Thymus (tissue), 11 donors: ENCODE measurements at regions not wholly inside any gene's neighbourhood (a gene's known extent, or its start where the extent isn't known, plus 50 kb on each side); places are given as distances from the start of the nearest gene placed in this dataset.

ENCODE experiments used
- DNase-seq, 9 donors: peaks; one replicate each; pipeline ENCODE4 v3.0.0-alpha.2; 2013; ENCODE audit warnings: low spot score in 9 of 9, low read depth in 6 of 9, missing footprints in 1 of 9
- H3K27ac ChIP-seq, 2 donors: one replicate each; pipeline ENCODE4 v1.5.1; 2013; ENCODE audit warnings: control low read depth in 1 of 2, low read depth in 1 of 2, low read length in 1 of 2, mild to moderate bottlenecking in 1 of 2, moderate library complexity in 1 of 2
- H3K27me3 ChIP-seq, 2 donors: one replicate each; pipeline ENCODE4 v1.5.1; 2013; ENCODE audit warnings: low read length in 1 of 2; ENCODE audit not compliant: control insufficient read depth in 2 of 2, insufficient read depth in 1 of 2
- H3K36me3 ChIP-seq, 2 donors: one replicate each; pipeline ENCODE4 v1.5.1; 2013; ENCODE audit warnings: low read length in 1 of 2, mild to moderate bottlenecking in 1 of 2, moderate library complexity in 1 of 2; ENCODE audit not compliant: control insufficient read depth in 2 of 2, insufficient read depth in 2 of 2
- H3K4me1 ChIP-seq, 2 donors: one replicate each; pipeline ENCODE4 v1.5.1; 2013; ENCODE audit warnings: low read length in 2 of 2; ENCODE audit not compliant: control insufficient read depth in 2 of 2, insufficient read depth in 2 of 2
- H3K4me3 ChIP-seq, 2 donors: one replicate each; pipeline ENCODE4 v1.5.1; 2013; ENCODE audit warnings: low read length in 2 of 2, control low read depth in 1 of 2, mild to moderate bottlenecking in 1 of 2
- H3K9me3 ChIP-seq, 2 donors: one replicate each; pipeline ENCODE4 v1.5.1; 2013; ENCODE audit warnings: low read length in 1 of 2, mild to moderate bottlenecking in 1 of 2; ENCODE audit not compliant: control insufficient read depth in 2 of 2, insufficient read depth in 1 of 2
- WGBS: extraction: QIAGEN DNeasy Blood & Tissue Kit; methylation state at CpG from one replicate; pipeline ENCODE4 v1.1.7; 2013; 5-methylcytosine and 5-hydroxymethylcytosine counted together
- donor health status: healthy.

GRCh38 chr20:24754691-24755090 lies 194.4 kb upstream of the CST7 start:
- H3K4me3 ChIP-seq = no peak overlapping the region
- WGBS = 87% methylated on average over 6 of the region's 6 CpGs
- H3K9me3 ChIP-seq = peaks cover 0 to 7% of the 10 kb centered on the region in 2 donors
- H3K36me3 ChIP-seq = no peaks in the 10 kb centered on the region
- H3K27me3 ChIP-seq = no peaks in the 10 kb centered on the region
- H3K27ac ChIP-seq = no peak overlapping the region
- peaks cover 30 to 43% of the 10 kb centered on the region in 2 donors for H3K4me1 ChIP-seq
- no peak for DNase-seq

- DNase-seq = no peak
- H3K36me3 ChIP-seq = no peaks in the 10 kb centered on the region
- H3K4me1 ChIP-seq = peaks cover 30 to 43% of the 10 kb centered on the region in 2 donors
- H3K27ac ChIP-seq = no peak overlapping the region
- H3K27me3 ChIP-seq = no peaks in the 10 kb centered on the region
- 90% methylated on average over 4 of the region's 4 CpGs for WGBS
- H3K9me3 ChIP-seq = peaks cover under 1 to 7% of the 10 kb centered on the region in 2 donors
- no peak overlapping the region for H3K4me3 ChIP-seq
Observed at GRCh38 chr20:24755411-24755922, 193.6 kb upstream of the CST7 start.

GRCh38 chr20:24756292-24757025 lies 192.6 kb upstream of the CST7 start:
- no peak overlapping the region for H3K4me3 ChIP-seq
- H3K9me3 ChIP-seq = peaks cover 2 to 7% of the 10 kb centered on the region in 2 donors
- peaks cover 30 to 46% of the 10 kb centered on the region in 2 donors for H3K4me1 ChIP-seq
- H3K27ac ChIP-seq = no peak overlapping the region
- no peak for DNase-seq
- H3K27me3 ChIP-seq = no peaks in the 10 kb centered on the region
- no peaks in the 10 kb centered on the region for H3K36me3 ChIP-seq
- WGBS = 88% methylated on average over 12 of the region's 12 CpGs

- Histone ChIP-seq H3K9me3 (peaks cover 0 to 2% of the 10 kb centered on the region in 2 donors), H3K36me3 (no peaks in the 10 kb centered on the region), H3K27me3 (peaks cover 0 to 7% of the 10 kb centered on the region in 2 donors), H3K4me3 (no peak overlapping the region), H3K4me1 (peaks cover 13 to 21% of the 10 kb centered on the region in 2 donors), H3K27ac (no peak overlapping the region)
- no peak for DNase-seq
- WGBS = 92% methylated on average over 7 of the region's 7 CpGs
Observed at GRCh38 chr20:24761220-24762065, 187.6 kb upstream of the CST7 start.

DNA sequence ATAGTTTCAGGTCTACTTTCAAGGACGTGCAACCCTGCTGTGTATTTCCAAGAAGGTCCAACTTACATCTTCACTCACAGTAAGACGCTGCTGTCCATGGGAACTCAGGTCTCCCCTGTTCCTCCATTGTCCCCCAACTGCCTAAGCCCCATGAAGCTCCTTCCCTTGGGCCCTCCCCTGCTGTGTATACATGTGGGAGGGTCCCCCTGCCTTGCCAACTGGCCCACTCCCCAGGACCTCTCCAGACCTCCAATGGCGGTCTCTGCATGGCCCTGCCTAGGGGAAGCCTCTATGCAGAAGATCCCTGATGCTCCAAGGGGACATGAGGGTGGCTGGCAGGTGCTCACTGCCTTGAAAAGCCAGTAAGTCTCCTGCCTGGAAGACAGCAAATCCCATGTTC lies 186.7 kb upstream of the CST7 start:
- Histone ChIP-seq H3K4me3 (no peak overlapping the region), H3K27ac (no peak overlapping the region), H3K9me3 (peaks cover 0 to 2% of the 10 kb centered on the region in 2 donors), H3K27me3 (peaks cover 0 to 7% of the 10 kb centered on the region in 2 donors), H3K36me3 (no peaks in the 10 kb centered on the region), H3K4me1 (peaks cover 13 to 17% of the 10 kb centered on the region in 2 donors)
- no peak for DNase-seq
- 97% methylated on average over 3 of the region's 3 CpGs for WGBS

DNA sequence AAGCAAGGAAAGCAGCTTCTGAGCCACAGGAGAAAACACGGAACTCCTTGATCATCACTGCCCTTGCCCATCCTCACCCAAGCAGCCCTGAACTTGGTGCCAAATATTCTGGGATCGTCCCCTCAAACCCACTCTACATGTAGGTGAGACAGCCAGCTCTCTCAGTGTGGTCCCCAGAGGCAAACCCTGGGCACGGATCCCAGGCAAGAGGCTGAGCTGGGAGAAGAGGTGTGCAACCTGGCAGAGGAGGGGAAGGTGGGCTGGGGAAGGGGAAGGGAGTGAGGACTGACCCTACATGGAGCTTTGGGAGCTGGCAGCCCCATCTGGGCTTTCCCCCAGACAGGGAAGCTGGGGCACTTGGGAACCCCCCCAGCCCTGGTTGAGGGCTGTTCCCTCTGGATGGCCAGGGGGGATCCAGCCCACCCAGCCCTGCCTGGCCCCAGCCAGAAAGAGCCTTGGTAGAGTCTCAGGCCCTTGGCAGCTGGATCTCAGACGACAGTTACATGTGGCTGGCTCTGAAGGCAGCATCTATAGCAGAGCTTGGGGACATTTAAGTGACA lies 186.2 kb upstream of the CST7 start:
- peaks cover 15 to 17% of the 10 kb centered on the region in 2 donors for H3K4me1 ChIP-seq
- peaks cover 0 to 7% of the 10 kb centered on the region in 2 donors for H3K27me3 ChIP-seq
- no peak overlapping the region for H3K27ac ChIP-seq
- no peaks in the 10 kb centered on the region for H3K36me3 ChIP-seq
- H3K4me3 ChIP-seq = no peak overlapping the region
- 91% methylated on average over 4 of the region's 4 CpGs for WGBS
- H3K9me3 ChIP-seq = peaks cover 0 to 2% of the 10 kb centered on the region in 2 donors
- DNase-seq = no peak

DNA sequence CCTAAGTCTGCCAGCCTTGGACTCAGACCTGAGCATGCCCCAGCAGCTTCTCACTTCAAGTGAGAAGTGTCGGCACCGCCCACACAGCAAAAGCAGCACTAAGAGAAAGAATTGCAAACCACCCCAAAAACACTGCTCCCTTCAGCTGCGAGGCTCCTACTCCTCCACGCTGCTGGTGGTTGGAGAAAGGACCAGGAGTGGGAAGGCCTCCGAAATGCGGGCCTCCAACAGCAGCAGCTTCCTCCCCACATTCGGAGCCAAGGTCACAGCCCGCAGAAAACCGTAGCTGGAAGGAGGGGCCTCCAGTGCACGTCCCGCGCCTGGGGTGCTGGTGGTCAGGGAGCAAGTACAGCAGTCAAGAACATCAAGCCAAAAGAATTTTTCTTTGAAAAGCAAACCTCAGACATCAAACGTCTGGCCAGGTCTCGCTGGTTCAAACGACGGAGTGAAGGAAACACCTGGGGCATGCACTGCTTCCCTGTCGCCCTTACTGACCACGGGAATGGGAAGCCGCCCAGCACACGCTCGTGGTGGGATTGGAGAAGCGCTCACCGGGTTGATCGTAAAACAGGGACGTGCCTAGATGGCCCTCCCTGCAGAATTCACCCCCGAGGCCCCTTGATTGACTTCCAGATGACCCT lies 185.6 kb upstream of the CST7 start:
- Histone ChIP-seq H3K9me3 (peaks cover 0 to 2% of the 10 kb centered on the region in 2 donors), H3K27ac (no peak overlapping the region), H3K4me1 (peaks cover 16 to 17% of the 10 kb centered on the region in 2 donors), H3K4me3 (no peak overlapping the region), H3K36me3 (no peaks in the 10 kb centered on the region), H3K27me3 (peaks cover 0 to 7% of the 10 kb centered on the region in 2 donors)
- no peak for DNase-seq
- WGBS = 22% methylated on average over 26 of the region's 26 CpGs

DNA sequence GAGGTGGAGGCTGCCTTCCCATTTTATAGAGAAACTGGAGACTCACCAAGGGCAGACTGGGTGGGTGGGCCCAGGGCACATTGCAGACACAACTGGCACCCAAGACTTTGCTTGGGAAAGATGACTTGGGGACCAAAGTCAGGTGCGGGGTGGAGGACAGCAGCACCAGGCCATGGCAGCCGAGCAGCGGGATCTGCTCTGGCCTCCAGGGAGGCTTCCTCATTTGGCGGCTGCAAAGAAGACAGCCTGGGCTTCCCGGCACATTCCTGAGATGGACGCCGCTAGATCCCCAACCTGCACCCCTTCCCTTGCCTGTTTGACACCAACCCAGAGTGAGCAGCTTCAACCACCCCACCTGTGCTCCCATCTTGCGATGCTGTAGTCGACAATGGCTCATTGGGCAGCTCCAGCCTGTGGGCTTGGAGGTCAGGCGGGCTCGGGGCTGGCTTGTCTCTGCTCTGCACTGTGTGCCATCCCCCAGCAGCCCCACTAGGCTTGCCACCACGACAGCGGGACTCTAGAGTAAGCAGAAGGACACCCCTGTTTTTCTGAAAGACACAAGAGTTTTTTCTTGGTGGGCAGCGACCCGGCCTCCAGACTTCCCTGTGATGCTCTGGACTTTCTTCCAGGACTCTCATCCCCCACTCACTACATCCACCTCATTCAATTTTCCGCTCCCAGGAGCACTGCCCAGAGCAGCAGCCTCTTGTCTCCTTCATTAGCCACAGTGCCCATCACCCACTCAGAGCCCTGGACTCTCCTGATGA lies 184.9 kb upstream of the CST7 start:
- no peak for DNase-seq
- Histone ChIP-seq H3K36me3 (no peaks in the 10 kb centered on the region), H3K4me1 (peaks cover 16 to 17% of the 10 kb centered on the region in 2 donors), H3K9me3 (peaks cover 0 to 2% of the 10 kb centered on the region in 2 donors), H3K27me3 (peaks cover 0 to 7% of the 10 kb centered on the region in 2 donors), H3K27ac (no peak overlapping the region), H3K4me3 (no peak overlapping the region)
- WGBS = 97% methylated on average over 16 of the region's 16 CpGs
